Uterus (tissue), 2 donors: ENCODE measurements at regions not wholly inside any gene's neighbourhood (a gene's known extent, or its start where the extent isn't known, plus 50 kb on each side); places are given as distances from the start of the nearest gene placed in this dataset.

ENCODE experiments used
- CTCF ChIP-seq, 4 experiments: fragments of 200-600 bp in 2 of 4; fragments of 450-650 bp in 2 of 4; sonication (generic) in 2 of 4; IDR thresholded peaks; one replicate each; pipeline ENCODE4 v1.5.1; 2016 to 2019; ENCODE audit warnings: antibody characterized with exemption in 4 of 4, mild to moderate bottlenecking in 2 of 4, moderate library complexity in 1 of 4
- POLR2A ChIP-seq, 2 donors: fragments of 450-650 bp; IDR thresholded peaks; one replicate each; pipeline ENCODE4 v1.6.1; 2016; ENCODE audit warnings: antibody characterized with exemption in 2 of 2, mild to moderate bottlenecking in 1 of 2, moderate library complexity in 1 of 2

GRCh38 chr10:64465653-64466052 lies 944.5 kb downstream of the REEP3 start:
- no peak for TF ChIP-seq CTCF (IDR thresholded peaks at IDR 0.05)
- TF ChIP-seq POLR2A (IDR thresholded peaks at IDR 0.05), result no peak
